Prostate gland (tissue), 2 donors: ENCODE measurements at regions not wholly inside any gene's neighbourhood (a gene's known extent, or its start where the extent isn't known, plus 50 kb on each side); places are given as distances from the start of the nearest gene placed in this dataset.

ENCODE experiments used
- CTCF ChIP-seq, 4 experiments: fragments of 200-600 bp in 2 of 4; fragments of 450-650 bp in 2 of 4; sonication (generic) in 2 of 4; IDR thresholded peaks; 1 replicate in 3 of 4; 2 replicates in 1 of 4; pipeline ENCODE4 v1.5.1; 2016 to 2019; ENCODE audit warnings: antibody characterized with exemption in 4 of 4, mild to moderate bottlenecking in 2 of 4, moderate library complexity in 2 of 4
- POLR2A ChIP-seq: fragments of 450-650 bp; IDR thresholded peaks from one replicate; pipeline ENCODE4 v1.6.1; 2016; ENCODE audit warnings: antibody characterized with exemption, mild to moderate bottlenecking

- TF ChIP-seq POLR2A (no peak), CTCF (IDR thresholded peaks at IDR 0.05) (no peak)
Observed at GRCh38 chr13:85430216-85430794, 368.9 kb downstream of the SLITRK6 start.
